CD8-positive, alpha-beta memory T cell (primary cell): ENCODE measurements at regions not wholly inside any gene's neighbourhood (a gene's known extent, or its start where the extent isn't known, plus 50 kb on each side); places are given as distances from the start of the nearest gene placed in this dataset.

Source experiments
- CTCF ChIA-PET: fragments of 350-600 bp; sonication (Branson Sonifier 250); formaldehyde crosslinking; loops from one replicate; lab custom pipeline; 2021; ENCODE audit warnings: antibody characterized with exemption; lab: Charles Lee
- POLR2A ChIA-PET: fragments of 350-600 bp; sonication (Branson Sonifier 250); formaldehyde crosslinking; loops from one replicate; lab custom pipeline; 2021; ENCODE audit warnings: antibody characterized with exemption; lab: Charles Lee
- DNase-seq, 5 donors: peaks; one replicate each; pipeline versions ENCODE4 v3.0.0 to v3.0.0-alpha.2; 2020 to 2022; ENCODE audit warnings: mixed read lengths in 1 of 5
- H3K27ac ChIP-seq: one replicate; pipeline ENCODE4 v1.7.0; 2013; ENCODE audit warnings: low read depth, mild to moderate bottlenecking, low read length, moderate library complexity
- H3K27me3 ChIP-seq: 2 replicates; pipeline ENCODE4 v1.7.0; 2013; ENCODE audit warnings: low read length, mild to moderate bottlenecking; ENCODE audit not compliant: insufficient read depth, poor library complexity, severe bottlenecking
- H3K36me3 ChIP-seq: 2 replicates; pipeline ENCODE4 v1.7.0; 2013; ENCODE audit warnings: mild to moderate bottlenecking, low read length, moderate library complexity; ENCODE audit not compliant: insufficient read depth
- H3K4me1 ChIP-seq: 2 replicates; pipeline ENCODE4 v1.7.0; 2013; ENCODE audit warnings: mild to moderate bottlenecking, low read length, moderate library complexity; ENCODE audit not compliant: insufficient read depth
- H3K4me3 ChIP-seq: 2 replicates; pipeline ENCODE4 v1.7.0; 2013; ENCODE audit warnings: mild to moderate bottlenecking, low read length
- H3K9me3 ChIP-seq: 2 replicates; pipeline ENCODE4 v1.7.0; 2013; ENCODE audit warnings: mild to moderate bottlenecking, low read length
- H3K27ac Mint-ChIP-seq, 8 donors: one replicate each; pipeline ENCODE4 v1.8.0; 2020 to 2021; ENCODE audit warnings: mixed read lengths in 8 of 8, mild to moderate bottlenecking in 6 of 8, inconsistent platforms in 3 of 8, moderate library complexity in 3 of 8
- H3K27me3 Mint-ChIP-seq, 2 donors: one replicate each; pipeline ENCODE4 v1.8.0; 2020 to 2021; ENCODE audit warnings: mixed read lengths in 2 of 2, mild to moderate bottlenecking in 1 of 2, moderate library complexity in 1 of 2
- H3K36me3 Mint-ChIP-seq, 3 donors: one replicate each; pipeline ENCODE4 v1.8.0; 2020 to 2021; ENCODE audit warnings: mixed read lengths in 3 of 3, inconsistent platforms in 1 of 3, mild to moderate bottlenecking in 1 of 3
- H3K4me1 Mint-ChIP-seq, 3 donors: one replicate each; pipeline ENCODE4 v1.8.0; 2020 to 2021; ENCODE audit warnings: mixed read lengths in 3 of 3, inconsistent platforms in 1 of 3, mild to moderate bottlenecking in 1 of 3
- H3K4me3 Mint-ChIP-seq, 7 donors: one replicate each; pipeline ENCODE4 v1.8.0; 2020 to 2021; ENCODE audit warnings: mixed read lengths in 7 of 7, mild to moderate bottlenecking in 6 of 7, moderate library complexity in 4 of 7, inconsistent platforms in 2 of 7
- H3K9me3 Mint-ChIP-seq, 5 donors: one replicate each; pipeline ENCODE4 v1.8.0; 2020 to 2022; ENCODE audit warnings: mixed read lengths in 5 of 5, mild to moderate bottlenecking in 3 of 5, moderate library complexity in 2 of 5, inconsistent platforms in 1 of 5

DNA sequence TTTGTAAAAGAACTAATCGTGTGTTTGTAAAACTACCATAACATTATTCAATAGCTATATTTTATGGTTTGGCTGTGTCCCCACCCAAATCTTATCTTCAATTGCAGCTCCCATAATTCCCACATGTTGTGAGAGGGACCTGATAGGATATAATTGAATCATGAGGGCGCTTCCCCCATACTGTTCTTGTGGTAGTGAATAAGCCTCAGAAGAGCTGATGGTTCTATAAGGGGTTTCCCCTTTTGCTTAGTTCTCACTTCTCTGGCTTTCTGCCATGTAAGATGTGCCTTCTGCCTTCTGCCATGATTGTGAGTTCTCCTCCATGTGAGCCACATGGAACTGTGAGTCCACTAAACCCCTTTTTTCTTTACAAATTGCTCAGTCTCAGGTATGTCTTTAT, 1372.3 kb downstream of the AMY1C start:
- CTCF ChIA-PET = no interaction called here
- Mint-ChIP-seq H3K36me3 (no peaks in the 10 kb centered on the region), H3K27me3 (no peaks in the 10 kb centered on the region)

DNA sequence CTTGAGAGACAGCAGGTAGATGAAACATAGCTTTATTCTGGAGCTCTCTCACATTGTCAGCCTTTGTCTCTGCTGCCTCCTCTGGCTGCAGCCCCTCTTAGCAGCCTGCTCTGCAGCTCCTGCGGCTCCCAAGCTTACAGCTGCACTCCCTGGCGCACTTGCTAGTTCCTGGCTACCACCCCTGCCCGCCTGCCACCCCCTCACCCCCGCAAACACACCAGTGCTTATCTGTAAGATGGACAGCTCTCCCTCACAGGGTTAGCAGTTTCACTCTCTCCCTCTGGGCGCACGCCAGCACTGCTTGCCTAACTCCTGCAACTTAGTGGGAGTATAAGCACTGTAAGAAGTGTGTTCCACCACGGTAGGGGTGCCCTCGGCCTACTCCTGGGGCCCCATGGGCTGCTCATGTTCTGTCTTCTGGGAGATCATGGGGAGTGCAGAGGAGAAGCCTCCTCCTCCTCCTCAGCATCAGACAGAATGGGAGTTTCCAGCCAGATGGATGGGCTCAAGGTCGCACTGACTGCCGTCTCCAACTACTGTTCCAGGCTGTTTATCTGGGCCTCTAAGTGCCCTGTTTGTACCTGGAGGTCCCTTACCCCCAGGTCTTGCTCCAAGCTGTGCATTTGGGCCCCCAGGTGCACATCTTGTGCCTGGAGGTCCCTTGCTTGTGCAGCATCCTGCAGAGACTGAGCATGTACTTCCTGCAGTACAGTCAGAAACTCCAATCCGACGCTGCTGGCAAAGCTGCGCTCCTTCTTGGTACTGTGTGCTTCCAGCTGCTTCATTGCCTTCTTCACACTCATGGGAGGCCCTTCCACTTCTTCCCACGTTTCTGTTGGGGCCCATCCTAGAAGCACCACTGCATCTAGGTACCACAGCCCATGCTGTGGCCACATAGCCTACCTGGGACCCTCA, 1388.1 kb downstream of the AMY1C start:
- POLR2A ChIA-PET = no interaction called here
- Histone ChIP-seq H3K9me3 (no peaks in the 10 kb centered on the region), H3K4me1 (no peaks in the 10 kb centered on the region), H3K4me3 (no peak overlapping the region), H3K36me3 (no peaks in the 10 kb centered on the region), H3K27me3 (no peaks in the 10 kb centered on the region), H3K27ac (no peak overlapping the region)
- no peak for DNase-seq
- CTCF ChIA-PET = no interaction called here
- Mint-ChIP-seq H3K9me3 (peaks cover 5 to 31% (median 18%) of the 10 kb centered on the region in 5 donors), H3K36me3 (no peaks in the 10 kb centered on the region), H3K4me1 (no peaks in the 10 kb centered on the region), H3K27me3 (no peaks in the 10 kb centered on the region), H3K4me3 (no peak overlapping the region), H3K27ac (no peak overlapping the region)

More for the DNA sequence above, 1372.3 kb downstream of the AMY1C start:
- no peaks in the 10 kb centered on the region for H3K4me1 Mint-ChIP-seq
- Histone ChIP-seq H3K27ac (no peak overlapping the region), H3K36me3 (no peaks in the 10 kb centered on the region), H3K9me3 (no peaks in the 10 kb centered on the region), H3K4me3 (no peak overlapping the region), H3K4me1 (no peaks in the 10 kb centered on the region), H3K27me3 (no peaks in the 10 kb centered on the region)
- no peak overlapping the region for H3K27ac Mint-ChIP-seq
- no peak for DNase-seq
- H3K4me3 Mint-ChIP-seq = no peak overlapping the region
- H3K9me3 Mint-ChIP-seq = peaks cover 3 to 32% (median 14%) of the 10 kb centered on the region in 5 donors
- POLR2A ChIA-PET = no interaction called here

DNA sequence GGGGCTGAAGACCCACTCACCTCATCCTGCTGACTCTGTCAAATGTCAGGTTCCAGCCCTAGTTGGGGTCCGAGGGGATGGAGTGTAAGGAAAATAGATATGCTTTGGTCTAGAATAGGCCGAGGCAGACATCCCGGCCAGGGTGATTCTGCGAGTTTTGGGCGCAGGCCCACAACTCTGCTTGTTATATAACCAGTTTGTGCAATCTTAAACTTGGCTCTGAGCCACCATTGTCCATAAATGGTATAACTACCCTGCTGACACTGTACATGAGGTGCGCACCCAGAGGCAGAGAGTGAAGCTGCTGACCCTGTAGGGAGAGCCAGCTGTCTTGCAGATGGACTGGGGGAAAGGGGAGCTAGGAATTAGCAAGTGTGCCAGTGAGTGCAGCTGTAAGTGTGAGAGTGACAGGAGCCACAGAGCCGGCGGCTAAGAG, 1388.8 kb downstream of the AMY1C start:
- Histone ChIP-seq H3K4me3 (no peak overlapping the region), H3K36me3 (no peaks in the 10 kb centered on the region), H3K27me3 (no peaks in the 10 kb centered on the region), H3K4me1 (no peaks in the 10 kb centered on the region), H3K27ac (no peak overlapping the region), H3K9me3 (no peaks in the 10 kb centered on the region)
- peaks cover 5 to 31% (median 18%) of the 10 kb centered on the region in 5 donors for H3K9me3 Mint-ChIP-seq
- H3K36me3 Mint-ChIP-seq = no peaks in the 10 kb centered on the region
- H3K27ac Mint-ChIP-seq = no peak overlapping the region
- H3K4me3 Mint-ChIP-seq = no peak overlapping the region
- ChIA-PET CTCF (no interaction called here), POLR2A (no interaction called here)
- H3K27me3 Mint-ChIP-seq = no peaks in the 10 kb centered on the region
- no peaks in the 10 kb centered on the region for H3K4me1 Mint-ChIP-seq
- DNase-seq = no peak

DNA sequence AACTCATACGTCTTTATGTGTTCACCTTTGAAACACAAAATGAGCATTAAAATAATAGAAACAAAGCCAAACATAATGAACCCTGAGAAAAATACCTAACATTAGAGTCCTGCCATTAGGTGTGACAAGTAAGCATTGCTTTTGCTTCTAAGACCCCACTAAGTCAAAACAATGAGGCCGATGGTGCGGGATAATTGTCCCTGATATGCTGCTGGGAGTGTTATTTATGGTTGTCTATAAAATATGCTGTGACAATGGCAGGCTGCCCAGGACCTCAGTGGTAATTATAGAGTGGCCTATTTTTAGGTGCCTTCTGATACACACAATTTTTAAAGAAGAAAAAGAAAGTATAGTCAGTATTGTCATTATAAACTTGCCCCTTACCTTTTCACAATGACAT, 1423.1 kb downstream of the AMY1C start:
- Mint-ChIP-seq H3K36me3 (no peaks in the 10 kb centered on the region), H3K9me3 (peaks cover 2 to 31% (median 12%) of the 10 kb centered on the region in 5 donors), H3K4me3 (no peak overlapping the region), H3K27ac (no peak overlapping the region), H3K4me1 (no peaks in the 10 kb centered on the region), H3K27me3 (no peaks in the 10 kb centered on the region)
- Histone ChIP-seq H3K9me3 (no peaks in the 10 kb centered on the region), H3K27ac (no peak overlapping the region), H3K4me1 (no peaks in the 10 kb centered on the region), H3K36me3 (no peaks in the 10 kb centered on the region), H3K27me3 (no peaks in the 10 kb centered on the region), H3K4me3 (no peak overlapping the region)
- ChIA-PET CTCF (no interaction called here), POLR2A (no interaction called here)
- DNase-seq = no peak

DNA sequence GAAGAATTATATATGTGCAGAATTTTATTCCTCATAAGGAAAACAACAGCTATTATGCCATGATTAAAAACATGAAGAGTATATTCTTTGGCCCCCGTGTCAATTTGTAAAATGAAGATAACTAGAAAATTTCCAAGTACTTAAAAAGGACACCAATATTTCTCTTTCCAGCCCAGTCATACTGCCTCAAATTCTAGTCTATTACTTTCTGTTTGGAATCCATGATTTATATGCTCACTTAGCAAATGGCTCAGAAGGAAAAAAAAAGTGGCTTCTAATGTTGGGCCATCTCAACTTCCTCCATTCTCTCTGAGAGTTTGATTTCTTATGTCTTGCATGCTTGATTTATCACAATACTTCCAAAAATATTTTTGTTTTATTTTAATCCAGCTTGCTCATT, 1431.1 kb downstream of the AMY1C start:
- Mint-ChIP-seq H3K9me3 (peaks cover 0 to 32% (median 14%) of the 10 kb centered on the region in 5 donors), H3K4me1 (no peaks in the 10 kb centered on the region), H3K27me3 (no peaks in the 10 kb centered on the region), H3K36me3 (no peaks in the 10 kb centered on the region), H3K4me3 (no peak overlapping the region), H3K27ac (no peak overlapping the region)
- H3K4me3 ChIP-seq = no peak overlapping the region
- DNase-seq = no peak
- H3K9me3 ChIP-seq = no peaks in the 10 kb centered on the region
- H3K27ac ChIP-seq = no peak overlapping the region
- H3K27me3 ChIP-seq = no peaks in the 10 kb centered on the region
- POLR2A ChIA-PET = no interaction called here
- no peaks in the 10 kb centered on the region for H3K4me1 ChIP-seq
- CTCF ChIA-PET = no interaction called here
- no peaks in the 10 kb centered on the region for H3K36me3 ChIP-seq

DNA sequence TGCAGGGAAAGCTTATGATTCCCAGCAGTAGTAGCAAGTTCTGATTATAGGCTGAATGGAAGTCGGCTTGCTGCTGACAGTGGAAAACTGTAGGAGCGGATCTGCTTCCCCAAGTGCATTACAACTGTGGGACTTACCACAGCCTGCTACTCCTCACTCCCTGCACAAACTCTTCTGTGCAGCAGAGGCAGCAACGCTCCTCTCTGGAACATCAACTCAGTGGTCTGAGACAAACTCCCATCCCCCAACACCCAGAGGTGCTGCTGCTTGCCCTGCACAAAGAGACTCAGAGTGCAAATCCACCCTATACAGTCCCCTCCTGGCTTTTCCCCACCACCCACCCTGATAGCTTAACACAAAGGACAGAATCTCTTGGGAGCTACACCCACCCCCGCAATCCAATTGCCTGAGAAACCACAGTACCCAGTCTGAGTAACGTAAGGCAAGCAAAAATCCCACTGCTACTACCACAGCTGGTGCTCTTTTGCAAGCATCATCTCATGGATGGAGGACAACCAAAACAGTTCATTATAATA, 1455.2 kb downstream of the AMY1C start:
- Mint-ChIP-seq H3K27ac (no peak overlapping the region), H3K4me3 (no peak overlapping the region), H3K27me3 (peaks cover 0 to 3% of the 10 kb centered on the region in 2 donors), H3K36me3 (no peaks in the 10 kb centered on the region), H3K9me3 (peaks cover 11 to 35% (median 27%) of the 10 kb centered on the region in 5 donors), H3K4me1 (no peaks in the 10 kb centered on the region)
- Histone ChIP-seq H3K9me3 (no peaks in the 10 kb centered on the region), H3K36me3 (no peaks in the 10 kb centered on the region), H3K27ac (no peak overlapping the region), H3K4me3 (no peak overlapping the region), H3K4me1 (no peaks in the 10 kb centered on the region), H3K27me3 (no peaks in the 10 kb centered on the region)
- ChIA-PET CTCF (no interaction called here), POLR2A (no interaction called here)
- DNase-seq = no peak

DNA sequence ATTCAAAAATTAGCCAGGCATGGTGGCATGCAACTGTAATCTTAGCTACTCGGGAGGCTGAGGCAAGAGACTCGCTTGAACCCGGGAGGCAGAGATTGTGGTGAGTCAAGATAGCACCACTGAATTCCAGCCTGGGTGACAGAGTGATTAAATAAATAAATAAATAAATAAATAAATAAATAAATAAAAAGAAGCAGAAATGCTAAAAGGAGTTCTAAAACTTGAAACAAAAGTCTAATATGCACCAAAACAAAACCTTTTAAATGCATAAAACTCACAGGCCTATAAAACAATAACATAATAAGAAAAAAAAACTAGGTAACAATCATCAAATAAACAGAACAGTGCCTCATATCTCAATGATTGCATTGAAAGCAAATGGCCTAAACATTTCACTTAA, 1458.9 kb downstream of the AMY1C start:
- Mint-ChIP-seq H3K4me1 (no peaks in the 10 kb centered on the region), H3K36me3 (no peaks in the 10 kb centered on the region), H3K27me3 (peaks cover 0 to 3% of the 10 kb centered on the region in 2 donors), H3K27ac (no peak overlapping the region), H3K4me3 (no peak overlapping the region), H3K9me3 (peaks cover 18 to 39% (median 32%) of the 10 kb centered on the region in 5 donors)
- CTCF ChIA-PET = no interaction called here
- no peaks in the 10 kb centered on the region for H3K9me3 ChIP-seq
- H3K36me3 ChIP-seq = no peaks in the 10 kb centered on the region
- H3K4me3 ChIP-seq = no peak overlapping the region
- no peak overlapping the region for H3K27ac ChIP-seq
- H3K4me1 ChIP-seq = no peaks in the 10 kb centered on the region
- DNase-seq = no peak
- H3K27me3 ChIP-seq = no peaks in the 10 kb centered on the region
- POLR2A ChIA-PET = no interaction called here

DNA sequence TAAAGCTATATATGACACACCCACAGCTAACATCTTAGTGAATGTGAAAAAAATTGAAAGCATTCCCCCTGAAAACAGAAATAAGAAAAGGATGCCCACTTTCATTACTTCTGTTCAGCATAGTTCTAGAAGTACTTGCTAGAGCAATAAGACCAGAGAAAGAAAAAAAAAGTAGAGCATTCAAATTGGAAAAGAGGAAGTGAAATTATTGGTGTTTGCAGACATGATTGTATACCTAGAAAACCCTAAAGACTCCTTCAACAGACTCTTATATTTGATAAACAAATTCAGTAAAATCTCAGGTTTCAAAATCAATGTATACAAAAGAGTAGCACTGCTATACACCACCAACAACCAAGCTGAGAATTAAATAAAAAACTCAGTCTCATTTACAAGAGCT, 1461.0 kb downstream of the AMY1C start:
- Histone ChIP-seq H3K4me1 (no peaks in the 10 kb centered on the region), H3K9me3 (no peaks in the 10 kb centered on the region), H3K4me3 (no peak overlapping the region), H3K27me3 (no peaks in the 10 kb centered on the region), H3K36me3 (no peaks in the 10 kb centered on the region), H3K27ac (no peak overlapping the region)
- POLR2A ChIA-PET = no interaction called here
- DNase-seq = no peak
- peaks cover 0 to 3% of the 10 kb centered on the region in 2 donors for H3K27me3 Mint-ChIP-seq
- H3K36me3 Mint-ChIP-seq = no peaks in the 10 kb centered on the region
- no peak overlapping the region for H3K4me3 Mint-ChIP-seq
- no peak overlapping the region for H3K27ac Mint-ChIP-seq
- CTCF ChIA-PET = no interaction called here
- no peaks in the 10 kb centered on the region for H3K4me1 Mint-ChIP-seq
- H3K9me3 Mint-ChIP-seq = peaks cover 11 to 33% (median 21%) of the 10 kb centered on the region in 5 donors
